IMR-90 (cell line): ENCODE measurements at regions not wholly inside any gene's neighbourhood (a gene's known extent, or its start where the extent isn't known, plus 50 kb on each side); places are given as distances from the start of the nearest gene placed in this dataset.

Source experiments
- ATAC-seq: fragments of 200-7000 bp; cut with Tn5 transposase; 2 replicates; pipeline ENCODE4 v1.9.1; 2020; ENCODE audit warnings: low read depth, mild to moderate bottlenecking, moderate library complexity
- BruUV-seq: library from RNA; stranded (reverse); fragments of 400-500 nt; replicated peaks from 2 replicates; lab custom pipeline; 2021; lab: Mats Ljungman, UMichigan
- CTCF ChIA-PET: fragments of 300-600 bp; formaldehyde crosslinking; extraction: SDS; loops from one replicate; lab custom pipeline; 2021; ENCODE audit warnings: antibody characterized with exemption; lab: Yijun Ruan, JAX
- POLR2A ChIA-PET: fragments of 300-600 bp; sonication (Branson Sonifier 250); formaldehyde crosslinking; loops from one replicate; lab custom pipeline; 2022; ENCODE audit warnings: antibody characterized with exemption; ENCODE audit not compliant: unreplicated experiment; lab: Charles Lee
- DNase-seq: peaks from one replicate; pipeline ENCODE4 v3.0.0; 2013
- H2AFZ ChIP-seq: replicated peaks from 2 replicates; pipeline ENCODE3; 2013; ENCODE audit warnings: low read length, mild to moderate bottlenecking; ENCODE audit not compliant: poor library complexity
- H2AK5ac ChIP-seq: 2 replicates; pipeline ENCODE4 v1.6.1; 2013; ENCODE audit warnings: low read depth, low read length, inconsistent platforms
- H2AK9ac ChIP-seq: replicated peaks from 2 replicates; pipeline ENCODE3; 2013; ENCODE audit warnings: mild to moderate bottlenecking, low read depth, low read length, moderate library complexity; ENCODE audit not compliant: poor library complexity
- H2BK120ac ChIP-seq: 2 replicates; pipeline ENCODE4 v1.6.1; 2013; ENCODE audit warnings: low read depth, low read length, inconsistent platforms
- H2BK15ac ChIP-seq: 3 replicates; pipeline ENCODE4 v1.6.1; 2013; ENCODE audit warnings: low read depth, low read length, inconsistent platforms
- H2BK20ac ChIP-seq: 2 replicates; pipeline ENCODE4 v1.6.1; 2013; ENCODE audit warnings: low read depth, mild to moderate bottlenecking, inconsistent platforms, low read length, moderate library complexity
- H2BK5ac ChIP-seq: 2 replicates; pipeline ENCODE4 v1.6.1; 2013; ENCODE audit warnings: mild to moderate bottlenecking, low read depth, low read length, inconsistent platforms; ENCODE audit not compliant: poor library complexity, severe bottlenecking
- H3K14ac ChIP-seq: replicated peaks from 2 replicates; pipeline ENCODE4 v1.6.1; 2013; ENCODE audit warnings: low read depth, low read length, inconsistent platforms
- H3K18ac ChIP-seq: 2 replicates; pipeline ENCODE4 v1.6.1; 2013; ENCODE audit warnings: low read depth, low read length, control low read depth
- H3K23ac ChIP-seq: 2 replicates; pipeline ENCODE4 v1.6.1; 2013; ENCODE audit warnings: low read depth, low read length, inconsistent platforms
- H3K27ac ChIP-seq: 2 replicates; pipeline ENCODE4 v1.5.1; 2013; ENCODE audit warnings: mild to moderate bottlenecking, control low read depth, low read length; ENCODE audit not compliant: insufficient read depth
- H3K27me3 ChIP-seq: 2 replicates; pipeline ENCODE4 v1.6.1; 2013; ENCODE audit warnings: low read length; ENCODE audit not compliant: control insufficient read depth, insufficient read depth
- H3K36me3 ChIP-seq: 2 replicates; pipeline ENCODE4 v1.6.1; 2013; ENCODE audit warnings: low read length, mixed read lengths; ENCODE audit not compliant: control insufficient read depth, insufficient read depth
- H3K4ac ChIP-seq: 2 replicates; pipeline ENCODE4 v1.6.1; 2013; ENCODE audit warnings: low read depth, low read length, inconsistent platforms
- H3K4me1 ChIP-seq: 2 replicates; pipeline ENCODE4 v1.6.1; 2013; ENCODE audit warnings: low read length, mixed read lengths; ENCODE audit not compliant: control insufficient read depth, insufficient read depth
- H3K4me2 ChIP-seq: 2 replicates; pipeline ENCODE4 v1.6.1; 2013; ENCODE audit warnings: low read depth, mild to moderate bottlenecking, control low read depth, low read length, moderate library complexity
- H3K4me3 ChIP-seq: 2 replicates; pipeline ENCODE4 v1.5.1; 2013; ENCODE audit warnings: low read depth, mild to moderate bottlenecking, control low read depth, low read length, moderate library complexity; ENCODE audit not compliant: insufficient read depth
- H3K56ac ChIP-seq: 2 replicates; pipeline ENCODE4 v1.6.1; 2013; ENCODE audit warnings: low read length, inconsistent platforms; ENCODE audit not compliant: insufficient read depth; ENCODE audit errors: extremely low read depth
- H3K79me1 ChIP-seq, 2 experiments: 2 replicates each; pipeline ENCODE4 v1.6.1; 2013; ENCODE audit warnings: low read length in 2 of 2, inconsistent platforms in 1 of 2, low read depth in 1 of 2
- H3K9ac ChIP-seq: 2 replicates; pipeline ENCODE4 v1.6.1; 2013; ENCODE audit warnings: low read depth, low read length, control low read depth
- H3K9me1 ChIP-seq: 2 replicates; pipeline ENCODE4 v1.6.1; 2013; ENCODE audit warnings: low read length, inconsistent platforms; ENCODE audit not compliant: insufficient read depth
- H3K9me3 ChIP-seq: 2 replicates; pipeline ENCODE4 v1.6.1; 2013; ENCODE audit warnings: low read length; ENCODE audit not compliant: control insufficient read depth, insufficient read depth
- H4K20me1 ChIP-seq: 2 replicates; pipeline ENCODE4 v1.6.1; 2013; ENCODE audit warnings: low read length, inconsistent platforms; ENCODE audit not compliant: insufficient read depth
- H4K5ac ChIP-seq: 2 replicates; pipeline ENCODE4 v1.6.1; 2013; ENCODE audit warnings: mild to moderate bottlenecking, low read depth, low read length, control low read depth
- H4K8ac ChIP-seq, 2 experiments: 2 replicates each; pipeline ENCODE4 v1.6.1; 2013; ENCODE audit warnings: low read depth in 2 of 2, low read length in 2 of 2, control low read depth in 1 of 2, inconsistent platforms in 1 of 2
- H4K91ac ChIP-seq: 2 replicates; pipeline ENCODE4 v1.6.1; 2013; ENCODE audit warnings: low read depth, low read length, inconsistent platforms; ENCODE audit not compliant: insufficient read depth
- CTCF ChIP-seq: conservative IDR thresholded peaks from 2 replicates; pipeline ENCODE4 v1.5.1; 2012; ENCODE audit warnings: mild to moderate bottlenecking, low read depth, low read length, improper control_type of control experiment
- FOS ChIP-seq: fragments of 150-350 bp; IDR thresholded peaks from 2 replicates; pipeline ENCODE4 v1.6.1; 2016; ENCODE audit warnings: low read depth, low read length
- RFX5 ChIP-seq: IDR thresholded peaks from 2 replicates; pipeline ENCODE4 v1.8.0; 2012; ENCODE audit warnings: low read depth, mild to moderate bottlenecking, low read length, moderate library complexity
- WGBS, 2 experiments: methylation state at CpG; one replicate each; pipeline versions ENCODE4 v1.1.5 to v1.1.7; 2013; ENCODE audit warnings: missing lambda C conversion rate in 2 of 2; ENCODE audit not compliant: insufficient read length in 1 of 2; ENCODE audit errors: extremely low coverage in 2 of 2; 5-methylcytosine and 5-hydroxymethylcytosine counted together
- dilution Hi-C: fragments of 300-500 bp; cut with HindIII; formaldehyde crosslinking; loops from one replicate; pipeline ENCODE4 v1.14.3; 2018; ENCODE audit warnings: low sequenced_read_pairs; ENCODE audit not compliant: unreplicated experiment
- in situ Hi-C: fragments of 300-500 bp; cut with MboI; formaldehyde crosslinking; loops from 3 replicates; pipeline ENCODE4 v1.14.3; 2019; ENCODE audit warnings: low sequenced_read_pairs, inconsistent platforms, mixed read lengths
- intact Hi-C: fragments of 100-400 bp; cut with micrococcal nuclease; formaldehyde crosslinking; loops from 2 replicates; pipeline ENCODE4 v1.10.0; 2022
- TF ChIP-seq, protein P1 (sequence below): fragments of 150-350 bp; IDR thresholded peaks from 2 replicates; pipeline ENCODE4 v1.6.1; 2017; ENCODE audit warnings: mild to moderate bottlenecking, antibody characterized with exemption, low read length, low read depth

DNA sequence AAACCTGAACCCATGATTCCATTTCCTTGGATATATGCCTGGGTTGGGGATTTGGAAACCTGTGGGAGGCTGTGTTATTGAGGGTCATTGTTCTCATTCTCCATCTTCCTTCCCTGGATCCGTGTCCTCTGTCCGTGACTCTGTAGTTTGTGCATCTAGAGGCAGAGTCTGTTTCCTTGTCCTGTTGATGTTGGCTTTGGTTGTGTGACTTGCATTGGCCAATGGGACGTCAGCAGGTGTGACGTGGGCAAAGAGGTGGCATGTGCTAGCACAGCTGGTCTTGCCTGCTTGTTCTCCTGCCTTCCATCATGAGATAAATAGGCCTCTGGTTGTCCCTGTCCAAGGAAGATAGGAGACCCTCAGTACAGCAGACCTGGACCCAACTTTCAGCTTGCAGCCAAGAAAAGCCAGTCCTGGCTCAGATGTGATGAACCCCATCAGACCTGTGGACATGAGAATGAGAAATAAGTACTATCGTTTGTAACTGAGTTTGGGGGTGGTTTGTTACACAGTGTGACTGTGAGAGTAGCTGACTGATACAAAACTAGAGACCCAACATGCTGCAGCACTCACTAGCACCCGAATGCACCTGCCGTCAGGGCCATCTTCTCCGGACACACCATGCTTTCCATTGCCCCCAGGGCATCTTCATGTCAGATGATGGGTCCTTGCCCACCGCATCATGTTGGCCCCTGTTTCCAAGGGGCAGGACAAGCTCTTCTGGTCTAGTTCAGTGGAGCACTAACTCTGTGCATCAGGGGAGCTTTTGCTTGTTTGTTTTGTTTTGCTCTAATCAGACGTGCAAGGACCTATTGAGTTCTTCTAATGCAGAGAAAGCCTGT is 195.3 kb upstream of the SULF2 start:
- no peak overlapping the region for H3K27ac ChIP-seq
- CTCF ChIA-PET, result no interaction called here
- in situ Hi-C loops, result no loop called here
- H3K9ac ChIP-seq, result no peak overlapping the region
- BruUV-seq, result no TSS peak
- H3K27me3 ChIP-seq, result peaks cover 5% of the 10 kb centered on the region; the same call in 1 of the 2 replicates
- no peak overlapping the region for H2AK5ac ChIP-seq
- no peak overlapping the region for H2BK15ac ChIP-seq
- H3K4me3 ChIP-seq, result no peak overlapping the region
- no peak overlapping the region for H2BK20ac ChIP-seq
- H3K9me3 ChIP-seq, result peaks cover 7% of the 10 kb centered on the region
- no peaks in the 10 kb centered on the region for H4K20me1 ChIP-seq
- no peaks in the 10 kb centered on the region; the same call in 1 of the 2 replicates for H3K4me1 ChIP-seq
- no CpG with 5 or more reads among the region's 10 CpGs for WGBS, 2 experiments
- H4K8ac ChIP-seq, result no peak overlapping the region
- intact Hi-C loops, result no loop called here
- POLR2A ChIA-PET, result no interaction called here
- no peak overlapping the region for H4K5ac ChIP-seq
- no peak overlapping the region for H3K4me2 ChIP-seq
- no peak overlapping the region for H2BK120ac ChIP-seq
- H3K9me1 ChIP-seq, result no peaks in the 10 kb centered on the region
- no peak overlapping the region for H2AFZ ChIP-seq
- no peak for TF ChIP-seq CTCF
- TF ChIP-seq FOS, result no peak
- TF ChIP-seq RFX5, result no peak
- TF ChIP-seq, protein P1, sequence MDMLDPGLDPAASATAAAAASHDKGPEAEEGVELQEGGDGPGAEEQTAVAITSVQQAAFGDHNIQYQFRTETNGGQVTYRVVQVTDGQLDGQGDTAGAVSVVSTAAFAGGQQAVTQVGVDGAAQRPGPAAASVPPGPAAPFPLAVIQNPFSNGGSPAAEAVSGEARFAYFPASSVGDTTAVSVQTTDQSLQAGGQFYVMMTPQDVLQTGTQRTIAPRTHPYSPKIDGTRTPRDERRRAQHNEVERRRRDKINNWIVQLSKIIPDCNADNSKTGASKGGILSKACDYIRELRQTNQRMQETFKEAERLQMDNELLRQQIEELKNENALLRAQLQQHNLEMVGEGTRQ, result no peak
- no peak overlapping the region for H2AK9ac ChIP-seq
- no peaks in the 10 kb centered on the region for H3K36me3 ChIP-seq
- no peak overlapping the region for H3K4ac ChIP-seq
- dilution Hi-C loops, result no loop called here
- no peak for DNase-seq
- H3K79me1 ChIP-seq, result no peaks in the 10 kb centered on the region
- no peak overlapping the region for H3K14ac ChIP-seq
- no peak overlapping the region for H4K91ac ChIP-seq
- H3K23ac ChIP-seq, result no peak overlapping the region
- H3K56ac ChIP-seq, result no peak overlapping the region
- H3K18ac ChIP-seq, result no peak overlapping the region
- H2BK5ac ChIP-seq, result no peak overlapping the region
- ATAC-seq, result no peak
